Natural killer cell (primary cell): ENCODE measurements at regions not wholly inside any gene's neighbourhood (a gene's known extent, or its start where the extent isn't known, plus 50 kb on each side); places are given as distances from the start of the nearest gene placed in this dataset.

Experiments used
- ATAC-seq, 3 donors: fragments of 150-1000 bp in 2 of 3; fragments of 200-7000 bp in 1 of 3; cut with Tn5 transposase; 1 replicate in 1 of 3; 2 replicates in 2 of 3; pipeline ENCODE4 v1.10.0; 2021; ENCODE audit warnings: mild to moderate bottlenecking in 2 of 3, moderate library complexity in 2 of 3
- DNase-seq, 2 donors: peaks; one replicate each; pipeline versions ENCODE4 v3.0.0 to v3.0.0-alpha.2; 2013 to 2021; ENCODE audit warnings: mixed read lengths in 1 of 2
- H3K27ac ChIP-seq: one replicate; pipeline ENCODE4 v1.5.1; 2013; ENCODE audit warnings: mild to moderate bottlenecking, low read length
- H3K27me3 ChIP-seq: one replicate; pipeline ENCODE4 v1.6.1; 2013; ENCODE audit warnings: low read length; ENCODE audit not compliant: control insufficient read depth, insufficient read depth
- H3K36me3 ChIP-seq: one replicate; pipeline ENCODE4 v1.6.1; 2013; ENCODE audit warnings: low read length; ENCODE audit not compliant: control insufficient read depth, insufficient read depth
- H3K4me1 ChIP-seq: one replicate; pipeline ENCODE4 v1.6.1; 2013; ENCODE audit warnings: low read length; ENCODE audit not compliant: control insufficient read depth, insufficient read depth
- H3K4me3 ChIP-seq: one replicate; pipeline ENCODE4 v1.5.1; 2013; ENCODE audit warnings: low read length
- H3K9me3 ChIP-seq: one replicate; pipeline ENCODE4 v1.6.1; 2013; ENCODE audit warnings: low read length; ENCODE audit not compliant: control insufficient read depth, insufficient read depth
- H3K27ac Mint-ChIP-seq, 2 donors: one replicate each; pipeline ENCODE4 v1.8.0; 2022; ENCODE audit warnings: mild to moderate bottlenecking in 2 of 2, mixed read lengths in 2 of 2, moderate library complexity in 1 of 2
- H3K27me3 Mint-ChIP-seq, 2 donors: one replicate each; pipeline ENCODE4 v1.8.0; 2022; ENCODE audit warnings: low read depth in 2 of 2, mixed read lengths in 2 of 2
- H3K36me3 Mint-ChIP-seq: one replicate; pipeline ENCODE4 v1.8.0; 2022; ENCODE audit warnings: mixed read lengths
- H3K4me1 Mint-ChIP-seq, 2 donors: one replicate each; pipeline ENCODE4 v1.8.0; 2022; ENCODE audit warnings: mixed read lengths in 2 of 2
- H3K4me3 Mint-ChIP-seq: one replicate; pipeline ENCODE4 v1.8.0; 2022; ENCODE audit warnings: mild to moderate bottlenecking, moderate library complexity, mixed read lengths
- H3K9me3 Mint-ChIP-seq, 2 donors: one replicate each; pipeline ENCODE4 v1.8.0; 2022; ENCODE audit warnings: mixed read lengths in 2 of 2
- WGBS: methylation state at CpG from one replicate; pipeline ENCODE4 v1.1.7; 2013; ENCODE audit warnings: missing lambda C conversion rate; ENCODE audit not compliant: insufficient coverage; 5-methylcytosine and 5-hydroxymethylcytosine counted together
- intact Hi-C: fragments of 100-400 bp; cut with micrococcal nuclease; formaldehyde crosslinking; loops from one replicate; pipeline ENCODE4 v1.14.2; 2022
- TF ChIP-seq, protein P1 (sequence below): fragments of 200-600 bp; IDR thresholded peaks from one replicate; pipeline ENCODE4 v1.8.0; 2022; ENCODE audit warnings: antibody characterized with exemption

DNA sequence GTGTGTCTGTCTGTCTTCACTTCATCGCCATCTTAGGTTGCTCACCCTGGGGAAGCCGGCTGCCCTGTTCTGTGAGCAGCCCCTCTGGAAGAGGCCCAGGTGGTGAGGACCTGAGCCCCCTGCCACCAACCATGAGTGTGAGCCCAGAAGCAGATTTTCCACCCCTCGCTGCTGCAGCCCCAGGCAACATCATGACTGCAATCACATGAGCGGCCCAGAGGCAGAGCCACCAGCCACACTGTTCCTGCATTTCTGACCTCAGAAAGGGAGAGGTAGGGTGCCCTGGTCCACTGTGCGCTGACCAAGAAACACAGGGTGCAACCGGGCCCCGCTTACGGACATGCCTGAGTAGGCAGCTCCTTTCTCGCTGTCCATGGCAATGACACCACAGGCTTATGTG lies 92.3 kb upstream of the IQSEC1 start:
- TF ChIP-seq, protein P1, sequence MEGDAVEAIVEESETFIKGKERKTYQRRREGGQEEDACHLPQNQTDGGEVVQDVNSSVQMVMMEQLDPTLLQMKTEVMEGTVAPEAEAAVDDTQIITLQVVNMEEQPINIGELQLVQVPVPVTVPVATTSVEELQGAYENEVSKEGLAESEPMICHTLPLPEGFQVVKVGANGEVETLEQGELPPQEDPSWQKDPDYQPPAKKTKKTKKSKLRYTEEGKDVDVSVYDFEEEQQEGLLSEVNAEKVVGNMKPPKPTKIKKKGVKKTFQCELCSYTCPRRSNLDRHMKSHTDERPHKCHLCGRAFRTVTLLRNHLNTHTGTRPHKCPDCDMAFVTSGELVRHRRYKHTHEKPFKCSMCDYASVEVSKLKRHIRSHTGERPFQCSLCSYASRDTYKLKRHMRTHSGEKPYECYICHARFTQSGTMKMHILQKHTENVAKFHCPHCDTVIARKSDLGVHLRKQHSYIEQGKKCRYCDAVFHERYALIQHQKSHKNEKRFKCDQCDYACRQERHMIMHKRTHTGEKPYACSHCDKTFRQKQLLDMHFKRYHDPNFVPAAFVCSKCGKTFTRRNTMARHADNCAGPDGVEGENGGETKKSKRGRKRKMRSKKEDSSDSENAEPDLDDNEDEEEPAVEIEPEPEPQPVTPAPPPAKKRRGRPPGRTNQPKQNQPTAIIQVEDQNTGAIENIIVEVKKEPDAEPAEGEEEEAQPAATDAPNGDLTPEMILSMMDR: no peak
- intact Hi-C loops: no loop called here
- no peak for ATAC-seq
- Histone ChIP-seq H3K36me3 (no peaks in the 10 kb centered on the region), H3K9me3 (no peaks in the 10 kb centered on the region), H3K4me1 (no peaks in the 10 kb centered on the region), H3K27me3 (no peaks in the 10 kb centered on the region), H3K27ac (no peak overlapping the region), H3K4me3 (no peak overlapping the region)
- DNase-seq: no peak
- Mint-ChIP-seq H3K9me3 (no peaks in the 10 kb centered on the region), H3K4me3 (no peak overlapping the region), H3K4me1 (no peaks in the 10 kb centered on the region), H3K36me3 (no peaks in the 10 kb centered on the region), H3K27ac (no peak overlapping the region), H3K27me3 (peaks cover 0 to 5% of the 10 kb centered on the region in 2 donors)
- WGBS: 92% methylated on average over 9 of the region's 9 CpGs

DNA sequence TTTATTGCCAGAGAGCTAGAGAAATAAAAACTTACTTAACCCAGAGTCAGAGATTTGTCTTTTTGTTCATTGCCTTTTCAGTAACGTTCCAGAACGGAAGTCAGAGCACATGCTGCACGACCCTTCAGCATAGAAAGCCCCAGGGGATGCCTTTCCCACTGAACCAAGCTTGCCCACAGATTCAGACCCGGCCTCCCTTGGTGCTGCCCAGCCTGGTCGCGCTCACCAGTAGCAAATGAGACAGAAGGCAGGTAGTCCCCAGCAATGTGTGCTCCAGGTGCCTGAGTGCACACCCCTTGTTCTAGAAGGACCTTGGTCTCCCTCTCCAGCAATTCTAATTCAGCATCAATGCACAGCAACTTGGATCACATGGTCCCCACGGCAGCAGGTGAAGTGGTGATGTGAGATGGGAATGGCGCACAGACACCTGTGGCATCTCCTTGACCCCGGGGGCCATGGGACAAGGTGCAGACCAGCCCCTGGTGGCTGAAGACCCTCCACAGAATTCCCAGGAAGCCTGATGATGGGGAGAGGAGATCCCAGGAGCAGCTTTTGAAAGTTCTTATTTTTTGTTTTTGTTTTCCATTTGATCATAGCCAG lies 91.8 kb upstream of the IQSEC1 start:
- H3K4me1 Mint-ChIP-seq: no peaks in the 10 kb centered on the region
- H3K27me3 Mint-ChIP-seq: peaks cover 0 to 5% of the 10 kb centered on the region in 2 donors
- Histone ChIP-seq H3K4me3 (no peak overlapping the region), H3K27me3 (no peaks in the 10 kb centered on the region), H3K36me3 (no peaks in the 10 kb centered on the region), H3K27ac (no peak overlapping the region), H3K9me3 (no peaks in the 10 kb centered on the region), H3K4me1 (no peaks in the 10 kb centered on the region)
- TF ChIP-seq, protein P1: no peak
- no peaks in the 10 kb centered on the region for H3K36me3 Mint-ChIP-seq
- no peak for ATAC-seq
- H3K9me3 Mint-ChIP-seq: no peaks in the 10 kb centered on the region
- no peak overlapping the region for H3K4me3 Mint-ChIP-seq
- 80% methylated on average over 9 of the region's 9 CpGs for WGBS
- no peak for DNase-seq
- H3K27ac Mint-ChIP-seq: no peak overlapping the region
- intact Hi-C loops: no loop called here

GRCh38 chr3:13163848-13164382 lies 90.7 kb upstream of the IQSEC1 start:
- 93% methylated on average over 16 of the region's 16 CpGs for WGBS

More at GRCh38 chr3:13163848-13164382, 90.7 kb upstream of the IQSEC1 start:
- H3K36me3 ChIP-seq: no peaks in the 10 kb centered on the region
- no peak overlapping the region for H3K4me3 Mint-ChIP-seq
- H3K27ac Mint-ChIP-seq: no peak overlapping the region
- DNase-seq (no peak), ATAC-seq (no peak)
- no peaks in the 10 kb centered on the region for H3K36me3 Mint-ChIP-seq
- peaks cover 0 to 5% of the 10 kb centered on the region in 2 donors for H3K27me3 Mint-ChIP-seq
- H3K27ac ChIP-seq: no peak overlapping the region
- H3K9me3 ChIP-seq: no peaks in the 10 kb centered on the region
- no peaks in the 10 kb centered on the region for H3K27me3 ChIP-seq
- no peaks in the 10 kb centered on the region for H3K4me1 ChIP-seq
- TF ChIP-seq, protein P1: no peak
- H3K4me3 ChIP-seq: no peak overlapping the region
- no peaks in the 10 kb centered on the region for H3K4me1 Mint-ChIP-seq
- intact Hi-C loops: no loop called here
- H3K9me3 Mint-ChIP-seq: no peaks in the 10 kb centered on the region
